Upper lobe of left lung (tissue), 6 donors: ENCODE measurements at regions not wholly inside any gene's neighbourhood (a gene's known extent, or its start where the extent isn't known, plus 50 kb on each side); places are given as distances from the start of the nearest gene placed in this dataset.

Experiments
- ATAC-seq, 2 donors: fragments of 200-7000 bp; cut with Tn5 transposase; one replicate each; pipeline ENCODE4 v1.9.1; 2022; ENCODE audit warnings: mild to moderate bottlenecking in 2 of 2, moderate library complexity in 2 of 2; ENCODE audit not compliant: low FRiP score in 2 of 2
- DNase-seq, 2 donors: peaks; one replicate each; pipeline ENCODE4 v3.0.0-alpha.2; 2019 to 2020
- H3K27ac ChIP-seq, 4 donors: fragments of 200-600 bp; sonication (generic); one replicate each; pipeline ENCODE4 v1.5.1; 2016 to 2019
- H3K27me3 ChIP-seq, 4 donors: fragments of 200-600 bp; sonication (generic); one replicate each; pipeline ENCODE4 v1.5.1; 2017 to 2019
- H3K36me3 ChIP-seq, 4 donors: fragments of 200-600 bp; sonication (generic); one replicate each; pipeline ENCODE4 v1.5.1; 2016 to 2019
- H3K4me1 ChIP-seq, 4 donors: fragments of 200-600 bp; sonication (generic); one replicate each; pipeline ENCODE4 v1.5.1; 2018 to 2019
- H3K4me3 ChIP-seq, 4 donors: fragments of 200-600 bp; sonication (generic); one replicate each; pipeline ENCODE4 v1.5.1; 2017 to 2019; ENCODE audit warnings: mild to moderate bottlenecking in 2 of 4, moderate library complexity in 1 of 4
- H3K9me3 ChIP-seq, 4 donors: fragments of 200-600 bp; sonication (generic); one replicate each; pipeline ENCODE4 v1.5.1; 2018 to 2019
- CTCF ChIP-seq, 6 experiments: fragments of 450-650 bp in 4 of 6; fragments of 200-600 bp in 2 of 6; sonication (generic) in 2 of 6; IDR thresholded peaks; one replicate each; pipeline ENCODE4 v1.5.1; 2016 to 2019; ENCODE audit warnings: antibody characterized with exemption in 6 of 6
- EP300 ChIP-seq, 4 donors: sonication (generic); formaldehyde crosslinking; IDR thresholded peaks; one replicate each; pipeline ENCODE4 v1.5.1; 2017; ENCODE audit warnings: antibody characterized with exemption in 4 of 4, control low read depth in 2 of 4
- POLR2A ChIP-seq, 4 donors: fragments of 450-650 bp; IDR thresholded peaks; one replicate each; pipeline ENCODE4 v1.5.1; 2016 to 2017; ENCODE audit warnings: antibody characterized with exemption in 4 of 4, mild to moderate bottlenecking in 2 of 4
- POLR2AphosphoS5 ChIP-seq, 2 donors: sonication (generic); formaldehyde crosslinking; IDR thresholded peaks; one replicate each; pipeline ENCODE4 v1.5.1; 2017; ENCODE audit warnings: antibody characterized with exemption in 2 of 2
- WGBS, 2 donors: methylation state at CpG; one replicate each; pipeline ENCODE4 v1.1.5; 2017 to 2018; 5-methylcytosine and 5-hydroxymethylcytosine counted together
- donor health status: DM: no; HTN: no; CAD: no; lungs with moderate emphysema.
- donor health status: DM: no; HTN: yes; CAD: no; lungs with severe emphysema.

GRCh38 chr18:77811503-77811902, 561.9 kb downstream of the GALR1 start:
- Histone ChIP-seq H3K4me3 (no peak overlapping the region), H3K36me3 (no peaks in the 10 kb centered on the region), H3K9me3 (no peaks in the 10 kb centered on the region), H3K4me1 (peaks cover 0 to 4% (median 0%) of the 10 kb centered on the region in 4 donors), H3K27ac (no peak overlapping the region), H3K27me3 (no peaks in the 10 kb centered on the region)
- no peak for DNase-seq
- no peak for ATAC-seq
- TF ChIP-seq POLR2AphosphoS5 (IDR thresholded peaks at IDR 0.05): no peak
- TF ChIP-seq CTCF (IDR thresholded peaks at IDR 0.05): no peak
- TF ChIP-seq EP300 (IDR thresholded peaks at IDR 0.05): no peak
- no peak for TF ChIP-seq POLR2A (IDR thresholded peaks at IDR 0.05)
- 45 to 49% methylated on average over 5 of the region's 5 CpGs for WGBS, 2 donors

GRCh38 chr18:77815666-77816338, 566.2 kb downstream of the GALR1 start:
- ATAC-seq (no peak), DNase-seq (no peak)
- 74 to 82% methylated on average over 3 of the region's 3 CpGs for whole genome bisulfite sequencing, 2 donors
- TF ChIP-seq POLR2A (IDR thresholded peaks at IDR 0.05) (no peak), CTCF (IDR thresholded peaks at IDR 0.05) (no peak), POLR2AphosphoS5 (IDR thresholded peaks at IDR 0.05) (no peak), EP300 (IDR thresholded peaks at IDR 0.05) (no peak)
- Histone ChIP-seq H3K27ac (no peak overlapping the region), H3K9me3 (no peaks in the 10 kb centered on the region), H3K4me3 (no peak overlapping the region), H3K27me3 (no peaks in the 10 kb centered on the region), H3K4me1 (peaks cover 0 to 4% (median 0%) of the 10 kb centered on the region in 4 donors), H3K36me3 (no peaks in the 10 kb centered on the region)

- H3K27ac ChIP-seq: no peak overlapping the region
- no peaks in the 10 kb centered on the region for H3K9me3 ChIP-seq
- no peaks in the 10 kb centered on the region for H3K36me3 ChIP-seq
- no peak for TF ChIP-seq POLR2AphosphoS5 (IDR thresholded peaks at IDR 0.05)
- TF ChIP-seq POLR2A (IDR thresholded peaks at IDR 0.05): no peak
- no peak for TF ChIP-seq CTCF (IDR thresholded peaks at IDR 0.05)
- no peak for TF ChIP-seq EP300 (IDR thresholded peaks at IDR 0.05)
- no peak for DNase-seq
- 80 to 81% methylated on average over 1 of the region's 1 CpG for WGBS, 2 donors
- H3K4me3 ChIP-seq: no peak overlapping the region
- H3K4me1 ChIP-seq: no peaks in the 10 kb centered on the region
- ATAC-seq: no peak
- H3K27me3 ChIP-seq: no peaks in the 10 kb centered on the region
Observed at GRCh38 chr18:77818328-77818727, 568.7 kb downstream of the GALR1 start.

- ATAC-seq (no peak), DNase-seq (peak in 1 of 2 donors; percentile 42)
- no peaks in the 10 kb centered on the region for H3K27me3 ChIP-seq
- H3K9me3 ChIP-seq: no peaks in the 10 kb centered on the region
- H3K27ac ChIP-seq: no peak overlapping the region
- no peak for TF ChIP-seq EP300 (IDR thresholded peaks at IDR 0.05)
- TF ChIP-seq POLR2AphosphoS5 (IDR thresholded peaks at IDR 0.05): no peak
- no peak for TF ChIP-seq CTCF (IDR thresholded peaks at IDR 0.05)
- TF ChIP-seq POLR2A (IDR thresholded peaks at IDR 0.05): no peak
- H3K36me3 ChIP-seq: no peaks in the 10 kb centered on the region
- H3K4me3 ChIP-seq: no peak overlapping the region
- H3K4me1 ChIP-seq: no peaks in the 10 kb centered on the region
- WGBS, 2 donors: 90 to 92% methylated on average over 12 to 14 of the region's 14 CpGs
Observed at GRCh38 chr18:77820472-77820871, 570.8 kb downstream of the GALR1 start.

GRCh38 chr18:77821892-77822291, 572.2 kb downstream of the GALR1 start:
- Histone ChIP-seq H3K27ac (no peak overlapping the region), H3K9me3 (no peaks in the 10 kb centered on the region), H3K36me3 (no peaks in the 10 kb centered on the region), H3K4me3 (no peak overlapping the region), H3K27me3 (no peaks in the 10 kb centered on the region), H3K4me1 (no peaks in the 10 kb centered on the region)
- no peak for ATAC-seq
- DNase-seq: no peak
- 85 to 93% methylated on average over 7 of the region's 7 CpGs for WGBS, 2 donors
- TF ChIP-seq CTCF (IDR thresholded peaks at IDR 0.05): no peak
- no peak for TF ChIP-seq POLR2A (IDR thresholded peaks at IDR 0.05)
- TF ChIP-seq EP300 (IDR thresholded peaks at IDR 0.05): no peak
- TF ChIP-seq POLR2AphosphoS5 (IDR thresholded peaks at IDR 0.05): no peak
